Psoas muscle (tissue), 7 donors: ENCODE measurements at regions not wholly inside any gene's neighbourhood (a gene's known extent, or its start where the extent isn't known, plus 50 kb on each side); places are given as distances from the start of the nearest gene placed in this dataset.

ENCODE experiments used
- ATAC-seq, 4 donors: fragments of 200-7000 bp; cut with Tn5 transposase; one replicate each; pipeline ENCODE4 v1.9.1; 2020; ENCODE audit warnings: moderate library complexity in 3 of 4, mild to moderate bottlenecking in 2 of 4
- DNase-seq, 2 donors: peaks; one replicate each; pipeline ENCODE4 v3.0.0-alpha.2; 2020
- H3K27ac ChIP-seq: fragments of 200-600 bp; one replicate; pipeline ENCODE4 v1.8.0; 2022
- H3K27me3 ChIP-seq, 3 donors: fragments of 200-600 bp in 1 of 3; one replicate each; pipeline versions ENCODE4 v1.6.1 to v1.8.0; 2013 to 2022; ENCODE audit warnings: low read length in 2 of 3, mild to moderate bottlenecking in 2 of 3, moderate library complexity in 1 of 3; ENCODE audit not compliant: insufficient read depth in 3 of 3
- H3K36me3 ChIP-seq, 2 donors: fragments of 200-600 bp in 1 of 2; one replicate each; pipeline versions ENCODE4 v1.6.1 to v1.8.0; 2013 to 2022; ENCODE audit warnings: low read depth in 1 of 2, mild to moderate bottlenecking in 1 of 2, moderate library complexity in 1 of 2; ENCODE audit not compliant: insufficient read depth in 1 of 2
- H3K4me1 ChIP-seq: fragments of 200-600 bp; one replicate; pipeline ENCODE4 v1.8.0; 2022
- H3K4me3 ChIP-seq: fragments of 200-600 bp; one replicate; pipeline ENCODE4 v1.8.0; 2022; ENCODE audit warnings: mild to moderate bottlenecking
- H3K9me3 ChIP-seq: fragments of 200-600 bp; one replicate; pipeline ENCODE4 v1.8.0; 2022
- WGBS, 3 donors: extraction: QIAGEN DNeasy Blood & Tissue Kit; methylation state at CpG; one replicate each; pipeline versions ENCODE4 v1.1.6 to v1.1.7; 2013; 5-methylcytosine and 5-hydroxymethylcytosine counted together
- intact Hi-C, 2 donors: fragments of 100-400 bp; cut with DNase I; formaldehyde crosslinking; loops; one replicate each; pipeline versions ENCODE4 v1.11.0 to v1.14.2; 2022
- TF ChIP-seq, protein P1 (sequence below): fragments of 200-600 bp; IDR thresholded peaks from one replicate; pipeline ENCODE4 v1.8.0; 2022; ENCODE audit warnings: antibody characterized with exemption
- donor health status: healthy with polysubstance abuse.
- donor health status: DM: no; HTN: no; CAD: no; lungs with moderate emphysema.
- donor health status: Bipolar disorder and iron deficiency.
- donor health status: healthy.
- donor health status: DM: yes; HTN: yes; CAD: no.
- donor health status: DM: no; HTN: no; CAD: no.
- donor health status: DM: yes; HTN: yes; CAD: no.

DNA sequence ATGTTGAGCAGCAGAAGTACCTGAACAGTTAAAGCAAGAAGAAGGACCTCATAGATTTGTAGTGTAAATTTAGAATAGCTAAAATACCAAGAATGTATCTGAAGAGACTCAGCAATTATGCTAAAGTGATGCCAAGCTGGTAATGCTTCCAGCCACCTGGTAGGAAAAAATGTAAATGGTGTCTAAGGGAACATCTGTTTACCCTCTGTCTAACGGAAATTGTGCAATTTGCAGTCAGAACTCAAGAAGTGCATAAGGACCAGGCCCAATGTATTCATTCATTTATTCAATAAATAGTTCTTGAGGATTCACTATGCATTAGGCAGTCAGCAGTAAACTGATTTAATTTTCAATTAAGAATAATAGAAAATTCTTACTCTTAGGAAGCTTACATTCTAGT, 116.0 kb upstream of the ADGRL4 start:
- no peak overlapping the region for H3K4me3 ChIP-seq
- TF ChIP-seq, protein P1, sequence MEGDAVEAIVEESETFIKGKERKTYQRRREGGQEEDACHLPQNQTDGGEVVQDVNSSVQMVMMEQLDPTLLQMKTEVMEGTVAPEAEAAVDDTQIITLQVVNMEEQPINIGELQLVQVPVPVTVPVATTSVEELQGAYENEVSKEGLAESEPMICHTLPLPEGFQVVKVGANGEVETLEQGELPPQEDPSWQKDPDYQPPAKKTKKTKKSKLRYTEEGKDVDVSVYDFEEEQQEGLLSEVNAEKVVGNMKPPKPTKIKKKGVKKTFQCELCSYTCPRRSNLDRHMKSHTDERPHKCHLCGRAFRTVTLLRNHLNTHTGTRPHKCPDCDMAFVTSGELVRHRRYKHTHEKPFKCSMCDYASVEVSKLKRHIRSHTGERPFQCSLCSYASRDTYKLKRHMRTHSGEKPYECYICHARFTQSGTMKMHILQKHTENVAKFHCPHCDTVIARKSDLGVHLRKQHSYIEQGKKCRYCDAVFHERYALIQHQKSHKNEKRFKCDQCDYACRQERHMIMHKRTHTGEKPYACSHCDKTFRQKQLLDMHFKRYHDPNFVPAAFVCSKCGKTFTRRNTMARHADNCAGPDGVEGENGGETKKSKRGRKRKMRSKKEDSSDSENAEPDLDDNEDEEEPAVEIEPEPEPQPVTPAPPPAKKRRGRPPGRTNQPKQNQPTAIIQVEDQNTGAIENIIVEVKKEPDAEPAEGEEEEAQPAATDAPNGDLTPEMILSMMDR: no peak

DNA sequence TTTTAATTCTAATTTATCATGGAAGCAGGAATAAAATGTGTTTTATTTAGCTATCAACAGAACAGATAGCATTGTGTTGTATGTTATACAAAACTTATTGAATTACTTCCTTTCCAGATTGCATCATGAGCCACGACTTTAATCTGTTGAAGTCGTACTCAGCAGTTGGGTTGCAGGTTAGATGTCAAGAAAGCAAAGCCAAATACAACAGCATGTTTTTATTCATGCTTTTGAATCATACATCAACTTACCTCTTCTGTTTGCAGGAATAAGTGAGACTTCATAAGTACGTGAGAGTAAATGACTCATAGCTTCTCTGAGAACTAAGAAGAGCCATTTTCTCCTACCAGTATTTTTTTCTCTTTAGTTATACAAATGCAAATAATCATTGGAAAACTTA, 110.8 kb upstream of the ADGRL4 start:
- intact Hi-C loops: no loop called here
- no peak overlapping the region for H3K4me3 ChIP-seq
- WGBS, 3 donors: 66 to 74% (median 73%) methylated on average over 3 of the region's 3 CpGs
- DNase-seq: no peak
- no peak overlapping the region for H3K27ac ChIP-seq
- H3K36me3 ChIP-seq: no peaks in the 10 kb centered on the region
- no peaks in the 10 kb centered on the region for H3K4me1 ChIP-seq
- no peak for ATAC-seq
- no peaks in the 10 kb centered on the region for H3K9me3 ChIP-seq
- H3K27me3 ChIP-seq: no peaks in the 10 kb centered on the region
- TF ChIP-seq, protein P1: no peak

More for the DNA sequence above, 116.0 kb upstream of the ADGRL4 start:
- no peaks in the 10 kb centered on the region for H3K27me3 ChIP-seq
- H3K4me1 ChIP-seq: no peaks in the 10 kb centered on the region
- no peaks in the 10 kb centered on the region for H3K9me3 ChIP-seq
- ATAC-seq (no peak), DNase-seq (no peak)
- 40 to 70% (median 63%) methylated on average over 1 of the region's 1 CpG for WGBS, 3 donors
- no peak overlapping the region for H3K27ac ChIP-seq
- intact Hi-C loops: no loop called here
- H3K36me3 ChIP-seq: no peaks in the 10 kb centered on the region

DNA sequence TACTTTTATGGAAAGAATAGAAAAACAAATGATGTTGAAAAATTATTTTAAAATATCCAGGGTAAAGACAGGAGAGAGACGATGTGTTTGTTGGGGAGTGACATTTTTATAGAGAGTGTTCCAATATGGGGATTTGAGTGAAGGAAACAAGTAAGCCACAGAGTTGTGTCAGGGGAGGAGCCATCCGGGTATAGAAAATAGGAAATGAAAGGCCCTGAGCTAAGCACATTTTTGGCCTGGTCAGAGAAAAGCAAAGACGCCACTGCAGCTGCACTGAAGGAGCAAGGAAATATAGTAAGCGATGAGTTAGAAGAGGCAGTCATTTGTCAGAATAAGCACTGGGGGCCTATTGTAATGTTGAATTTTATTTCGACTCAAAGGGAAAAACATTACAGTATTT, 107.3 kb upstream of the ADGRL4 start:
- Histone ChIP-seq H3K27ac (no peak overlapping the region), H3K36me3 (no peaks in the 10 kb centered on the region), H3K4me3 (no peak overlapping the region), H3K27me3 (no peaks in the 10 kb centered on the region), H3K9me3 (no peaks in the 10 kb centered on the region), H3K4me1 (no peaks in the 10 kb centered on the region)
- TF ChIP-seq, protein P1: no peak
- ATAC-seq: no peak
- intact Hi-C loops: no loop called here
- WGBS, 3 donors: 50 to 55% (median 52%) methylated on average over 5 of the region's 5 CpGs
- DNase-seq: no peak

DNA sequence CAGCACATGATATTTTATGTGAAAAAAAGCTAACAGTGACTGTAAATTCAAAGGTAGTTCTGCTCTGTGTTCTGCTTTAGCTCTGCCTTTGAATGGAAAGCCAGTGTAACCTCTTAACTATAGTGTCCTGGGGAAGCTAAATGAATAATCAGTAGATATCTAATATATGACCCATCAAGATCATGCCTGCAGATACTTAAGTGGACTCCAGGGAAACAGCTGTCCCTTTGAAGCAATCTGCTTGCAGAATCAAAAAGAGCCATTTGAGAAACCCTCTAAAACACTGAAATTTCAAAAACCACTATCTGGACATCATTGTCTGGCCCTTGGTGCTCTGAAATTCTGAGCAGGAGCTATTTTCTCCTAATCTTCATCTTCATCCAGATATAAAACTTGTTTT, 104.2 kb upstream of the ADGRL4 start:
- intact Hi-C loops: no loop called here
- no peak for DNase-seq
- Histone ChIP-seq H3K36me3 (no peaks in the 10 kb centered on the region), H3K27ac (no peak overlapping the region), H3K27me3 (no peaks in the 10 kb centered on the region), H3K9me3 (no peaks in the 10 kb centered on the region), H3K4me1 (no peaks in the 10 kb centered on the region), H3K4me3 (no peak overlapping the region)
- ATAC-seq: no peak
- TF ChIP-seq, protein P1: no peak

DNA sequence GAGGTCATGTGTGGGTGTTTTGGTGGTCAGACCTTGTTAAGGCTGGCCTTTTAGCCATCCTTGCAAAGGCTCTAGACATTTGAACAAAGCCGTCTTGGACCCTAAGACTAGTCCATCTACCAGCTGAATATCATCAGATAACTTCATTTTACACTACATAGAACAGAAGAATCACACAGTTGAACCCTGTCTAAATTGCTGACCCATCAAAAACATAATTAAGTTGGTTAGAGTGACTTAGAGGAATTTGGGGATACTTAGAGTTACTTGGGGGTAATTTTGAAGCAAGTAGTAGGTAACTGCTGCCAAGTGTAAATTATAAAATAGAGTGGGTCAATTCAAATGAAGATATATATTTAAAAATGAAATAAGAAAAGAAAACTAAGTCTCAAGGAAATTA, 102.9 kb upstream of the ADGRL4 start:
- 93 to 96% (median 95%) methylated on average over 1 of the region's 1 CpG for WGBS, 3 donors
- ATAC-seq: no peak

More for the DNA sequence above, 102.9 kb upstream of the ADGRL4 start:
- H3K36me3 ChIP-seq: no peaks in the 10 kb centered on the region
- no peaks in the 10 kb centered on the region for H3K9me3 ChIP-seq
- H3K4me1 ChIP-seq: no peaks in the 10 kb centered on the region
- H3K4me3 ChIP-seq: no peak overlapping the region
- no peaks in the 10 kb centered on the region for H3K27me3 ChIP-seq
- TF ChIP-seq, protein P1: no peak
- no peak for DNase-seq
- intact Hi-C loops: no loop called here
- no peak overlapping the region for H3K27ac ChIP-seq
